ENCODE measurements at regions not wholly inside any gene's neighbourhood (a gene's known extent, or its start where the extent isn't known, plus 50 kb on each side); places are given as distances from the start of the nearest gene placed in this dataset.

- TF ChIP-seq CTCF (IDR thresholded peaks at IDR 0.05 in 8 of 11, conservative IDR thresholded peaks at IDR 0.05 in 3 of 11) (no peak), POLR2AphosphoS5 (IDR thresholded peaks at IDR 0.05) (no peak), POLR2A (IDR thresholded peaks at IDR 0.05) (no peak)
Measured at GRCh38 chr4:115575851-115576250, 462.4 kb upstream of the NDST4 start.
